RWPE1 (cell line): ENCODE measurements at regions not wholly inside any gene's neighbourhood (a gene's known extent, or its start where the extent isn't known, plus 50 kb on each side); places are given as distances from the start of the nearest gene placed in this dataset.

Experiments
- CTCF ChIA-PET: fragments of 350-600 bp; sonication (Branson Sonifier 250); formaldehyde crosslinking; extraction: SDS; loops from one replicate; lab custom pipeline; 2021; lab: Yijun Ruan, JAX
- POLR2A ChIA-PET: fragments of 400-600 bp; formaldehyde crosslinking; extraction: SDS; loops from one replicate; lab custom pipeline; 2020; ENCODE audit warnings: antibody characterized with exemption; ENCODE audit not compliant: low non-redundant PET; lab: Yijun Ruan, JAX
- DNase-seq: peaks from one replicate; pipeline ENCODE4 v3.0.0; 2012; ENCODE audit warnings: low spot score
- H3K27ac ChIP-seq: fragments of 450-650 bp; 2 replicates; pipeline ENCODE4 v1.5.1; 2017
- CTCF ChIP-seq: fragments of 450-650 bp; conservative IDR thresholded peaks from 2 replicates; pipeline ENCODE4 v1.5.1; 2017; ENCODE audit warnings: low read depth, mild to moderate bottlenecking

GRCh38 chr7:106398786-106399185 is 114.0 kb upstream of the NAMPT start:
- CTCF ChIA-PET = no interaction called here
- POLR2A ChIA-PET = no interaction called here
- no peak overlapping the region for H3K27ac ChIP-seq
- no peak for DNase-seq
- TF ChIP-seq CTCF = no peak

- TF ChIP-seq CTCF = no peak
- ChIA-PET CTCF (no interaction called here), POLR2A (no interaction called here)
- no peak for DNase-seq
- no peak overlapping the region for H3K27ac ChIP-seq
These were observed 113.2 kb upstream of the NAMPT start for GRCh38 chr7:106397994-106398393.

GRCh38 chr7:106394526-106394925 is 109.7 kb upstream of the NAMPT start:
- TF ChIP-seq CTCF = no peak

GRCh38 chr7:106393564-106394251 is 108.9 kb upstream of the NAMPT start:
- ChIA-PET CTCF (interaction anchor here (0.5 to 1.3 kb wide), 2 partner anchors 69 to 757 kb away, joined by 3 to 4 read pairs; no protein-coding TSS in a partner anchor), POLR2A (no interaction called here)
- H3K27ac ChIP-seq = no peak overlapping the region
- TF ChIP-seq CTCF = no peak
- no peak for DNase-seq

More at GRCh38 chr7:106394526-106394925, 109.7 kb upstream of the NAMPT start:
- no peak overlapping the region for H3K27ac ChIP-seq
- CTCF ChIA-PET = interaction anchor here (0.5 kb wide), 1 partner anchor 756 kb away, joined by 4 read pairs; no protein-coding TSS in a partner anchor
- DNase-seq = no peak
- POLR2A ChIA-PET = no interaction called here

- ChIA-PET CTCF (interaction anchor here (1.3 to 1.4 kb wide), 2 partner anchors 12 to 70 kb away, joined by 3 to 4 read pairs; no protein-coding TSS in a partner anchor), POLR2A (no interaction called here)
These were observed 107.8 kb upstream of the NAMPT start for GRCh38 chr7:106392590-106392989.

GRCh38 chr7:106392144-106392543 is 107.4 kb upstream of the NAMPT start:
- no peak for TF ChIP-seq CTCF
- POLR2A ChIA-PET = no interaction called here
- CTCF ChIA-PET = interaction anchor here (1.3 to 1.4 kb wide), 2 partner anchors 12 to 70 kb away, joined by 3 to 4 read pairs; no protein-coding TSS in a partner anchor

More at GRCh38 chr7:106392590-106392989, 107.8 kb upstream of the NAMPT start:
- TF ChIP-seq CTCF = no peak
- no peak overlapping the region for H3K27ac ChIP-seq
- no peak for DNase-seq

More at GRCh38 chr7:106392144-106392543, 107.4 kb upstream of the NAMPT start:
- no peak for DNase-seq
- H3K27ac ChIP-seq = no peak overlapping the region
